Aorta (tissue), 5 donors: ENCODE measurements at regions not wholly inside any gene's neighbourhood (a gene's known extent, or its start where the extent isn't known, plus 50 kb on each side); places are given as distances from the start of the nearest gene placed in this dataset.

Experiments used
- ATAC-seq: fragments of 200-7000 bp; cut with Tn5 transposase; one replicate; pipeline ENCODE4 v1.9.1; 2022; ENCODE audit warnings: moderate library complexity; ENCODE audit not compliant: low FRiP score
- DNase-seq, 2 donors: peaks; one replicate each; pipeline ENCODE4 v3.0.0-alpha.2; 2020
- H3K27ac ChIP-seq, 2 donors: one replicate each; pipeline ENCODE4 v1.5.1; 2013; ENCODE audit warnings: low read length in 2 of 2, mild to moderate bottlenecking in 2 of 2, moderate library complexity in 2 of 2, control low read depth in 1 of 2, inconsistent platforms in 1 of 2, low read depth in 1 of 2
- H3K27me3 ChIP-seq, 2 donors: one replicate each; pipeline ENCODE4 v1.6.1; 2013; ENCODE audit warnings: control low read depth in 1 of 2, low read length in 1 of 2, mild to moderate bottlenecking in 1 of 2, moderate library complexity in 1 of 2; ENCODE audit not compliant: insufficient read depth in 2 of 2, control insufficient read depth in 1 of 2
- H3K36me3 ChIP-seq, 2 donors: one replicate each; pipeline ENCODE4 v1.6.1; 2013; ENCODE audit warnings: control low read depth in 1 of 2, low read length in 1 of 2, mild to moderate bottlenecking in 1 of 2; ENCODE audit not compliant: insufficient read depth in 2 of 2, control insufficient read depth in 1 of 2
- H3K4me1 ChIP-seq, 2 donors: one replicate each; pipeline ENCODE4 v1.6.1; 2013; ENCODE audit warnings: low read length in 2 of 2, control low read depth in 1 of 2, mild to moderate bottlenecking in 1 of 2, moderate library complexity in 1 of 2; ENCODE audit not compliant: insufficient read depth in 2 of 2, control insufficient read depth in 1 of 2
- H3K4me3 ChIP-seq, 2 donors: one replicate each; pipeline ENCODE4 v1.5.1; 2013; ENCODE audit warnings: low read length in 2 of 2, control low read depth in 1 of 2, mild to moderate bottlenecking in 1 of 2
- H3K9me3 ChIP-seq: one replicate; pipeline ENCODE4 v1.6.1; 2013; ENCODE audit warnings: mild to moderate bottlenecking, low read length; ENCODE audit not compliant: control insufficient read depth
- WGBS, 2 donors: extraction: QIAGEN DNeasy Blood & Tissue Kit; methylation state at CpG; one replicate each; pipeline ENCODE4 v1.1.7; 2013; 5-methylcytosine and 5-hydroxymethylcytosine counted together
- intact Hi-C, 2 donors: fragments of 100-400 bp; cut with DNase I; formaldehyde crosslinking; loops; one replicate each; pipeline versions ENCODE4 v1.14.2 to v1.15.0; 2022
- donor health status: healthy with polysubstance abuse.
- donor health status: Bipolar disorder and iron deficiency.
- donor health status: DM: no; HTN: no; CAD: no.
- donor health status: DM: no; HTN: no; CAD: no.
- donor health status: DM: yes; HTN: yes; CAD: no.

DNA sequence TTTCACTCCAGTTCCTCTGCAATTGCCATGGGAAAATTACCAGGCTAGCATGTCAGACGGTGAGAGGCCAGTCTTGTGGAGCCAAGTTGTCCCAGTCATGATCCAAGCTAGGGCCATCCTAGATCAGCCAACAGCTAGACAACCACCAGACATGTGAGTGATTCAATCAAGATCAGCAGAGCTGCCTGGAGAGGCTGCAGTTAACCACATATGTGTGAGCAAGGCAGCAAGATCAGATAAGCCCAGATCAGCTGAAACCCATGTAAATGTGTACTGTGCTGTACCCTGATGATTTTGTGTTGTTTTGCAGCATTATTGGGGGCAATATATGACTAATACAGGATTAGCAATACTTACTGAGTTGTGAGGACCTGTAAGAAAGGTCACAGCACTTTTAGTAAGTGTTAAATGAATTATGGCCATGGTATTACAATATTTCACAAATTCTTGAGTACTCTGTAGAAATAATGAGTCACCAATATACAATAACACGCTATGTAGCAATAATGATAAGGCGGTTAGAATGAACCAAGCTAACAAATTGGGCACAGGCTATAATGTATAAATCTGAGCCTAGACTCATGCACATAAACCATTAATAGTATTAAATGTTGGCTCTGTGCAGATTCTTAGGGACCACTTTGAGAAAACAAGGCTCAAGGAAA, 91.4 kb downstream of the SUDS3 start:
- WGBS, 2 donors, result 72 to 85% methylated on average over 3 of the region's 3 CpGs
- intact Hi-C loops, result no loop called here
- H3K27ac ChIP-seq, result no peak overlapping the region
- H3K36me3 ChIP-seq, result no peaks in the 10 kb centered on the region
- no peaks in the 10 kb centered on the region for H3K27me3 ChIP-seq
- DNase-seq (no peak), ATAC-seq (no peak)
- H3K4me1 ChIP-seq, result no peaks in the 10 kb centered on the region
- peaks cover 2% of the 10 kb centered on the region for H3K9me3 ChIP-seq
- no peak overlapping the region for H3K4me3 ChIP-seq

DNA sequence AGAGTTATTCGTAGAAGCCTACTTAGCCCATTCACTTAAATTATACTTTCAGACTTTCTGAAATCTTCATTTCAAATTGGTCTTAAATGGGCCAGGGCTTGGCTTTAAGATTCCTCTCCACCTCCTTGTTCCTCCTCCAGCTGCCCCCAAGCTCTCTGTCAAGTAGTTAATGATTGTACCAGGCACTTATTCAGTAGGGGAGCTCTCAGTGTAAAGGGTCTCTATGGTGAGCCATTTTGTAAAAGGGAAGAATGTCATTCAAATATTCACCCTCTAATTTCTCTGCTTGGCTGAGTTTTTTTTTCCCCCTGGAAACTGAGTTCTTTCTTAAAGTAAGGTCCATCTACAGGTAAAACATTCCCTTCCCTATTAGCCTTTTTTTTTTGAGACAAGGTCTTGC, 96.6 kb downstream of the SUDS3 start:
- 80 to 86% methylated on average over 1 of the region's 1 CpG for WGBS, 2 donors
- DNase-seq, result no peak
- intact Hi-C loops, result no loop called here
- Histone ChIP-seq H3K9me3 (peaks cover 2% of the 10 kb centered on the region), H3K36me3 (no peaks in the 10 kb centered on the region), H3K27ac (no peak overlapping the region), H3K4me3 (no peak overlapping the region), H3K27me3 (no peaks in the 10 kb centered on the region), H3K4me1 (no peaks in the 10 kb centered on the region)
- ATAC-seq, result no peak

DNA sequence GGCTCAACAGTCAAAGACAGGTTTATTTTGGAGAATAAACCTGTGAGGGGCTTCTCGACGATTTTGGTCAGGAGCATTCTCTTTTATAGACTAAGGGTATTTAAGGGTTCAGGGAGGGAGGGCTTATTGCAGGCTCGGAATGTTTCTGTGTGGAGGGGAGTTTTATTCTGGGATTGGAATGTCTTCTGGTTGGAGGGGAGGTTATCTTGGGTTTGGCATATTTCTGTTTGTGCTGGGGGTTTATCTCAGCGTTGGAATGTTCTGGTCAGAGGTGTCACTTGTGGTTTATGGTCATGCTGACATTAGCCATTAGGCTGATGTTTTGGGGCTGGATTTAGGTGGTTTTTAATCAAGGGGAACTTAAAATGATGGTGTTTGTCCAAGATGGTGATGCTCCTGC, 103.9 kb downstream of the SUDS3 start:
- H3K27me3 ChIP-seq, result no peaks in the 10 kb centered on the region
- 29 to 44% methylated on average over 4 of the region's 4 CpGs for WGBS, 2 donors
- H3K4me3 ChIP-seq, result no peak overlapping the region
- H3K36me3 ChIP-seq, result no peaks in the 10 kb centered on the region
- no peaks in the 10 kb centered on the region for H3K4me1 ChIP-seq
- no peak overlapping the region for H3K27ac ChIP-seq
- no peaks in the 10 kb centered on the region for H3K9me3 ChIP-seq
- DNase-seq (no peak), ATAC-seq (no peak)
- intact Hi-C loops, result no loop called here

DNA sequence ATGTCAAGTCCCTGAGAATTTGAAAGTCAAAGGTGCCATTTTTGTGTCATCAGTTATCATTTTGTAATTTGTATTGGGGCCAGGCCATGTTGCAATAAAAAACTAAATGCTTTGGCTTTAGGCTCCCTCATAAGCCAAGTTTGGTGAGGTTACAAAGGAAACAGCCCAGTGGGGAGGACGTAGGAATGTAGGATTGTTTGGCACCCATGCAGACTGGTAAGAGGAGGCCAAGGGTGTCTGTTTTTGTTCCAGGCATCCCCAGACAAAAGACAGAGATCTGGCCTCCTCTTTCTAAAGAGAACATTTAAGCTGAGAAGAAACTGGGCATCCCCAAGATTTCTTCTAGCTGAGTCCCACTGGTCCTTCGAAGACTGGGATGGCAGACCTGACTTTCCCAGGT, 111.7 kb downstream of the SUDS3 start:
- Histone ChIP-seq H3K9me3 (peaks cover 2% of the 10 kb centered on the region), H3K27me3 (no peaks in the 10 kb centered on the region), H3K4me1 (no peaks in the 10 kb centered on the region), H3K27ac (no peak overlapping the region), H3K36me3 (no peaks in the 10 kb centered on the region), H3K4me3 (no peak overlapping the region)
- 47 to 53% methylated on average over 2 of the region's 2 CpGs for WGBS, 2 donors
- ATAC-seq (no peak), DNase-seq (no peak)
- intact Hi-C loops, result no loop called here

DNA sequence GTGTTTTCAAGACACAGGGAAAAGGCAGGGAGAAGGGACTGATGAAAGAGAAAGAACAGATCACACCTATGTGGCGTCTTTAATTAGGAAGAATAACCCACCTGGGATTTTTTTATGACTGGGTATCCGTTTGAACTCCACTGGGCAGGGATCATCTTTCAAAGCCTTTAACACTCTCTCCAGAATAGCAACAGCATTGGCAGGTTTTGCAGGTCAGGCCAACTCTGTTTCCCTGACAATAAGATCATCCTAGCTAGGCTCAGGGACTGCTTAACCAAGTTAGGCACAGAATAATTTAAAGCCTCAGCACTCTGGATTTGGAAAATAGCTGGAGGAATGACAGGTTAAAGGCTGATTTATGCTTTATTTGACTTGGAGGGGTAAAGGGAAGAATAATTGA, 117.6 kb downstream of the SUDS3 start:
- Histone ChIP-seq H3K4me1 (no peaks in the 10 kb centered on the region), H3K4me3 (no peak overlapping the region), H3K9me3 (no peaks in the 10 kb centered on the region), H3K27ac (no peak overlapping the region), H3K36me3 (no peaks in the 10 kb centered on the region), H3K27me3 (no peaks in the 10 kb centered on the region)
- WGBS, 2 donors, result 4 to 15% methylated on average over 2 of the region's 2 CpGs
- no peak for ATAC-seq
- no peak for DNase-seq
- intact Hi-C loops, result no loop called here

GRCh38 chr12:118494776-118495175, 118.4 kb downstream of the SUDS3 start:
- intact Hi-C loops, result no loop called here
- H3K27ac ChIP-seq, result no peak overlapping the region

GRCh38 chr12:118495296-118495695, 118.9 kb downstream of the SUDS3 start:
- 71 to 75% methylated on average over 2 of the region's 2 CpGs for WGBS, 2 donors
- intact Hi-C loops, result no loop called here
- DNase-seq (no peak), ATAC-seq (no peak)
- no peaks in the 10 kb centered on the region for H3K36me3 ChIP-seq
- no peaks in the 10 kb centered on the region for H3K4me1 ChIP-seq
- H3K4me3 ChIP-seq, result no peak overlapping the region
- no peaks in the 10 kb centered on the region for H3K27me3 ChIP-seq
- no peaks in the 10 kb centered on the region for H3K9me3 ChIP-seq
- H3K27ac ChIP-seq, result no peak overlapping the region

More at GRCh38 chr12:118494776-118495175, 118.4 kb downstream of the SUDS3 start:
- ATAC-seq (no peak), DNase-seq (no peak)
- no peaks in the 10 kb centered on the region for H3K36me3 ChIP-seq
- WGBS, 2 donors, result 80 to 91% methylated on average over 3 of the region's 3 CpGs
- no peaks in the 10 kb centered on the region for H3K9me3 ChIP-seq
- H3K4me3 ChIP-seq, result no peak overlapping the region
- no peaks in the 10 kb centered on the region for H3K4me1 ChIP-seq
- no peaks in the 10 kb centered on the region for H3K27me3 ChIP-seq

- Histone ChIP-seq H3K4me3 (no peak overlapping the region), H3K27ac (no peak overlapping the region), H3K9me3 (no peaks in the 10 kb centered on the region), H3K4me1 (no peaks in the 10 kb centered on the region), H3K27me3 (no peaks in the 10 kb centered on the region), H3K36me3 (no peaks in the 10 kb centered on the region)
- 57 to 75% methylated on average over 3 of the region's 3 CpGs for WGBS, 2 donors
- DNase-seq (no peak), ATAC-seq (no peak)
- intact Hi-C loops, result no loop called here
Observed at GRCh38 chr12:118498171-118498570, 121.8 kb downstream of the SUDS3 start.

GRCh38 chr12:118500299-118500698, 123.9 kb downstream of the SUDS3 start:
- 67 to 80% methylated on average over 7 of the region's 7 CpGs for WGBS, 2 donors
- no peak for ATAC-seq
- intact Hi-C loops, result no loop called here
- Histone ChIP-seq H3K4me1 (no peaks in the 10 kb centered on the region), H3K27me3 (no peaks in the 10 kb centered on the region), H3K4me3 (no peak overlapping the region), H3K36me3 (no peaks in the 10 kb centered on the region), H3K9me3 (peaks cover 2% of the 10 kb centered on the region), H3K27ac (no peak overlapping the region)
- DNase-seq, result no peak
